GM12892 (cell line): ENCODE measurements at regions not wholly inside any gene's neighbourhood (a gene's known extent, or its start where the extent isn't known, plus 50 kb on each side); places are given as distances from the start of the nearest gene placed in this dataset.

Source experiments
- POLR2A ChIP-seq: IDR thresholded peaks from 2 replicates; pipeline ENCODE4 v1.6.1; 2011; ENCODE audit warnings: low read depth, low read length, control low read depth
- POLR2AphosphoS5 ChIP-seq: IDR thresholded peaks from 2 replicates; pipeline ENCODE4 v1.6.1; 2011; ENCODE audit warnings: low read depth, low read length, control low read depth
- TAF1 ChIP-seq: IDR thresholded peaks from 2 replicates; pipeline ENCODE4 v1.6.1; 2011; ENCODE audit warnings: low read depth, mild to moderate bottlenecking, control low read depth, low read length, borderline replicate concordance

DNA sequence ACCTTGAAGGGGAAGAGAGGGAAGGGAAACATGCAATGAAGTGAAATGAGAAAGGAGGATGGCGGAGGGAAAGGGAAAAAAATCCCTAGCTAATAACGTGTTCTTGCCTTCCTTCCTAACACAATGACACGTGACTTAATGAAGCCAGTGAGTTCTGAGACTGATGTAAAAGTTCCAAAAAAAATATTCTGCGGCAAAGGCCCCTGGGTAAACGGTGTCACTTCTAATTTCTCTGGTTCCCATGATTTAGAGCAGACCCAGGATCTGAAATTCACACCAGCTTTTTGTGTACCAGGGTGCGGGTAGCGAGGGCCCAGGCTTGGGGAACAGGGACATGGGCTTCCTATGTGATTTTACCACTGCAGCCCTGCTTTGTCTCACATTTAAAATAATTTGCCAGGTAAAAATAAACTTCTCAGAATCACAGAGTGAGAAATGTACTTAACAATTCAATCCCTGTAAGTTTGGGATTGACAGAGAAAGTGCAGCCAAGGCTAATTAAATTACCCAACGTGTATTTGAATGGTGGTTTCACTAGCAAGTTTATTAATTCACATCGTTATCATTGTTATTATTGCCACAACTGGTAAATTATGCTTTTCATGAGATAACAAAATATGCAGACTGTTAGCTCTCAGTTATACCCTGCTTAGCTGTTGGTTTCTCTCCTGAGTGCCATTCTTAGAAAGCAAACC lies 182.4 kb downstream of the SEM1 start:
- TF ChIP-seq TAF1 = no peak
- no peak for TF ChIP-seq POLR2A
- no peak for TF ChIP-seq POLR2AphosphoS5
